CD14-positive monocyte (primary cell): ENCODE measurements at regions not wholly inside any gene's neighbourhood (a gene's known extent, or its start where the extent isn't known, plus 50 kb on each side); places are given as distances from the start of the nearest gene placed in this dataset.

Source experiments
- DNase-seq, 3 donors: peaks; one replicate each; pipeline ENCODE4 v3.0.0-alpha.2; 2011 to 2022
- H2AFZ ChIP-seq: 2 replicates; pipeline ENCODE4 v1.6.0; 2012; ENCODE audit warnings: mild to moderate bottlenecking, low read depth, low read length, inconsistent platforms; ENCODE audit not compliant: insufficient read depth, poor library complexity, severe bottlenecking
- H3K27ac ChIP-seq, 2 donors: 1 replicate in 1 of 2; 2 replicates in 1 of 2; pipeline ENCODE4 v1.5.1; 2012 to 2013; ENCODE audit warnings: low read length in 2 of 2, control low read depth in 1 of 2, inconsistent platforms in 1 of 2, low read depth in 1 of 2, mild to moderate bottlenecking in 1 of 2
- H3K27me3 ChIP-seq, 2 donors: one replicate each; pipeline versions ENCODE4 v1.6.0 to v1.6.1; 2011 to 2013; ENCODE audit warnings: low read length in 2 of 2; ENCODE audit not compliant: control insufficient read depth in 2 of 2, insufficient read depth in 2 of 2
- H3K36me3 ChIP-seq, 2 donors: replicated peaks in 1 of 2; 1 replicate in 1 of 2; 2 replicates in 1 of 2; pipeline versions ENCODE4 v1.5.1 to v1.6.1; 2012 to 2013; ENCODE audit warnings: low read length in 2 of 2, control low read depth in 1 of 2, inconsistent platforms in 1 of 2, mild to moderate bottlenecking in 1 of 2; ENCODE audit not compliant: insufficient read depth in 2 of 2, control insufficient read depth in 1 of 2
- H3K4me1 ChIP-seq, 2 donors: 1 replicate in 1 of 2; 2 replicates in 1 of 2; pipeline versions ENCODE4 v1.5.1 to v1.6.1; 2012 to 2013; ENCODE audit warnings: low read length in 2 of 2, control low read depth in 1 of 2, inconsistent platforms in 1 of 2, mild to moderate bottlenecking in 1 of 2, moderate library complexity in 1 of 2; ENCODE audit not compliant: insufficient read depth in 2 of 2, control insufficient read depth in 1 of 2
- H3K4me2 ChIP-seq: replicated peaks from 2 replicates; pipeline ENCODE3; 2012; ENCODE audit warnings: low read length, moderate library complexity, mild to moderate bottlenecking; ENCODE audit not compliant: poor library complexity, severe bottlenecking; ENCODE audit errors: extremely low read depth
- H3K4me3 ChIP-seq, 3 experiments: fragments of 200-600 bp in 1 of 3; sonication (generic) in 1 of 3; replicated peaks in 1 of 3; 1 replicate in 2 of 3; 2 replicates in 1 of 3; pipeline ENCODE4 v1.5.1; 2011 to 2013; ENCODE audit warnings: low read length in 3 of 3, mild to moderate bottlenecking in 3 of 3, control low read depth in 2 of 3, low read depth in 2 of 3, inconsistent platforms in 1 of 3, moderate library complexity in 1 of 3
- H3K79me2 ChIP-seq: 2 replicates; pipeline ENCODE4 v1.6.0; 2012; ENCODE audit warnings: mild to moderate bottlenecking, control low read depth, inconsistent platforms, low read length, moderate library complexity; ENCODE audit not compliant: insufficient read depth
- H3K9ac ChIP-seq: 2 replicates; pipeline ENCODE4 v1.6.0; 2017; ENCODE audit warnings: low read length, mild to moderate bottlenecking; ENCODE audit not compliant: insufficient read depth, poor library complexity, severe bottlenecking
- H3K9me3 ChIP-seq, 2 donors: replicated peaks in 1 of 2; 1 replicate in 1 of 2; 2 replicates in 1 of 2; pipeline versions ENCODE4 v1.5.1 to v1.6.1; 2012 to 2013; ENCODE audit warnings: low read length in 2 of 2, control low read depth in 1 of 2; ENCODE audit not compliant: control insufficient read depth in 1 of 2, insufficient read depth in 1 of 2
- H4K20me1 ChIP-seq: 2 replicates; pipeline ENCODE4 v1.6.0; 2012; ENCODE audit warnings: mild to moderate bottlenecking, low read length, control low read depth, moderate library complexity; ENCODE audit not compliant: insufficient read depth
- H3K27ac Mint-ChIP-seq, 7 donors: one replicate each; pipeline ENCODE4 v1.8.0; 2020; ENCODE audit warnings: mild to moderate bottlenecking in 7 of 7, mixed read lengths in 7 of 7, moderate library complexity in 6 of 7, inconsistent platforms in 2 of 7
- H3K27me3 Mint-ChIP-seq, 3 donors: one replicate each; pipeline ENCODE4 v1.8.0; 2021 to 2022; ENCODE audit warnings: low read depth in 3 of 3, mild to moderate bottlenecking in 3 of 3, mixed read lengths in 3 of 3, moderate library complexity in 3 of 3, inconsistent platforms in 1 of 3
- H3K36me3 Mint-ChIP-seq, 2 donors: one replicate each; pipeline ENCODE4 v1.8.0; 2020; ENCODE audit warnings: mixed read lengths in 2 of 2, inconsistent platforms in 1 of 2, mild to moderate bottlenecking in 1 of 2
- H3K4me1 Mint-ChIP-seq: one replicate; pipeline ENCODE4 v1.8.0; 2020; ENCODE audit warnings: mild to moderate bottlenecking, mixed read lengths
- H3K4me3 Mint-ChIP-seq, 2 donors: one replicate each; pipeline ENCODE4 v1.8.0; 2020; ENCODE audit warnings: mild to moderate bottlenecking in 2 of 2, mixed read lengths in 2 of 2, moderate library complexity in 1 of 2
- H3K9me3 Mint-ChIP-seq, 7 donors: one replicate each; pipeline ENCODE4 v1.8.0; 2020 to 2022; ENCODE audit warnings: mixed read lengths in 7 of 7, mild to moderate bottlenecking in 6 of 7, moderate library complexity in 6 of 7, inconsistent platforms in 2 of 7
- CTCF ChIP-seq: fragments of 200-600 bp; IDR thresholded peaks from one replicate; pipeline ENCODE4 v1.8.0; 2022; ENCODE audit warnings: antibody characterized with exemption, mild to moderate bottlenecking
- WGBS: methylation state at CpG from one replicate; pipeline ENCODE4 v1.1.5; 2013; ENCODE audit warnings: missing lambda C conversion rate; ENCODE audit not compliant: insufficient coverage; 5-methylcytosine and 5-hydroxymethylcytosine counted together
- intact Hi-C, 2 donors: fragments of 100-400 bp; cut with micrococcal nuclease; formaldehyde crosslinking; loops; one replicate each; pipeline versions ENCODE4 v1.15.0 to v1.15.1; 2023

- TF ChIP-seq CTCF, result no peak
- no peak overlapping the region for H3K27ac ChIP-seq
- no peak overlapping the region for H3K4me3 ChIP-seq
- intact Hi-C loops, result no loop called here
- WGBS, result no CpG with 5 or more reads among the region's 5 CpGs
- no peak overlapping the region for H3K4me2 ChIP-seq
- no peaks in the 10 kb centered on the region for H3K27me3 ChIP-seq
- H3K9me3 Mint-ChIP-seq, result peaks cover 0 to 5% (median 0%) of the 10 kb centered on the region in 7 donors
- no peaks in the 10 kb centered on the region for H3K27me3 Mint-ChIP-seq
- no peak overlapping the region for H3K4me3 Mint-ChIP-seq
- no peaks in the 10 kb centered on the region for H3K4me1 ChIP-seq
- H3K27ac Mint-ChIP-seq, result no peak overlapping the region
- no peak overlapping the region for H3K9ac ChIP-seq
- DNase-seq, result no peak
- H4K20me1 ChIP-seq, result no peaks in the 10 kb centered on the region
- H3K79me2 ChIP-seq, result no peaks in the 10 kb centered on the region
- no peak overlapping the region for H2AFZ ChIP-seq
- peaks cover 0 to 3% of the 10 kb centered on the region in 2 donors for H3K9me3 ChIP-seq
- H3K36me3 ChIP-seq, result no peaks in the 10 kb centered on the region
- H3K36me3 Mint-ChIP-seq, result no peaks in the 10 kb centered on the region
- peaks cover 5% of the 10 kb centered on the region for H3K4me1 Mint-ChIP-seq
Observed at GRCh38 chr12:24414480-24414879, 465.0 kb upstream of the SOX5 start.

DNA sequence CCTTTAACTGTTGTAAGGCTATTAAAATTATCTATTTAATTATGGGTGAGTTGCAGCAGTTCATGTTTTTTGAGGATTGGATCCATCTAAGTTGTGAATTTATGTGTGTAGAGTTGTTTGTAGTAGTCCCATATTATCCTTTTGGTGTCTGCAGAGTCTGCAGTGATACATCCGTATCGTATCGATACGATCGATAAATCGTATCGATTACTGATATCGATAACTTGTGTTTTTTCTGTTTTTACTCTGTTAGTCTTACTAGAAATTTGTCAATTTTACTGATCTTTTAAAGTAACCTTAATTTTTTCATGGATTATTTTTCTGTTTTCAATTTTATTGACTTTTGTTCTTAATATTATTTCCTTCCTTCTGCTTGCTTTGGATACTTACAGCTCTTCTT lies 462.5 kb upstream of the SOX5 start:
- no peak for TF ChIP-seq CTCF

More for the DNA sequence above, 462.5 kb upstream of the SOX5 start:
- Histone ChIP-seq H3K4me1 (no peaks in the 10 kb centered on the region), H3K27me3 (no peaks in the 10 kb centered on the region), H3K9ac (no peak overlapping the region), H3K4me2 (no peak overlapping the region), H3K27ac (no peak overlapping the region), H3K36me3 (no peaks in the 10 kb centered on the region), H2AFZ (no peak overlapping the region), H3K79me2 (no peaks in the 10 kb centered on the region), H4K20me1 (no peaks in the 10 kb centered on the region), H3K4me3 (no peak overlapping the region), H3K9me3 (no peaks in the 10 kb centered on the region)
- peaks cover 0 to 2% (median 0%) of the 10 kb centered on the region in 7 donors for H3K9me3 Mint-ChIP-seq
- intact Hi-C loops, result no loop called here
- H3K4me1 Mint-ChIP-seq, result peaks cover 9% of the 10 kb centered on the region
- no peak for DNase-seq
- no peak overlapping the region for H3K27ac Mint-ChIP-seq
- no CpG with 5 or more reads among the region's 8 CpGs for WGBS
- H3K27me3 Mint-ChIP-seq, result peaks cover 0 to 4% (median 0%) of the 10 kb centered on the region in 3 donors
- no peak overlapping the region for H3K4me3 Mint-ChIP-seq
- no peaks in the 10 kb centered on the region for H3K36me3 Mint-ChIP-seq
